Dendritic cell treated with granulocyte-macrophage colony-stimulating factor and Interleukin-4, amounts not matched to agents 40 ng/mL and 50 ng/mL, for 4 days (primary cell): ENCODE measurements at regions not wholly inside any gene's neighbourhood (a gene's known extent, or its start where the extent isn't known, plus 50 kb on each side); places are given as distances from the start of the nearest gene placed in this dataset.
"Not testable (repeated sequence)": the region's sequence is repeated elsewhere in the genome, so short reads cannot be mapped to it uniquely, and the experiment has no call there.

Experiments
- H3K27ac Mint-ChIP-seq: one replicate; pipeline ENCODE4 v1.8.0; 2022; ENCODE audit warnings: mild to moderate bottlenecking, mixed read lengths
- H3K27me3 Mint-ChIP-seq: one replicate; pipeline ENCODE4 v1.8.0; 2022; ENCODE audit warnings: mild to moderate bottlenecking, mixed read lengths
- H3K36me3 Mint-ChIP-seq: one replicate; pipeline ENCODE4 v1.8.0; 2022; ENCODE audit warnings: low read depth, mixed read lengths
- H3K4me1 Mint-ChIP-seq: one replicate; pipeline ENCODE4 v1.8.0; 2022; ENCODE audit warnings: low read depth, mixed read lengths
- H3K4me3 Mint-ChIP-seq: one replicate; pipeline ENCODE4 v1.8.0; 2022; ENCODE audit warnings: mild to moderate bottlenecking, moderate library complexity, mixed read lengths
- H3K9me3 Mint-ChIP-seq: one replicate; pipeline ENCODE4 v1.8.0; 2022; ENCODE audit warnings: mixed read lengths
- intact Hi-C: fragments of 100-400 bp; cut with micrococcal nuclease; formaldehyde crosslinking; loops from one replicate; pipeline ENCODE4 v1.15.0; 2022

GRCh38 chr11:12585861-12586260, 88.4 kb upstream of the TEAD1 start:
- Mint-ChIP-seq H3K4me1 (no peaks in the 10 kb centered on the region), H3K9me3 (no peaks in the 10 kb centered on the region)

GRCh38 chr11:12587333-12587991, 86.8 kb upstream of the TEAD1 start:
- intact Hi-C loops: no loop called here
- no peaks in the 10 kb centered on the region for H3K36me3 Mint-ChIP-seq
- no peak overlapping the region for H3K27ac Mint-ChIP-seq
- no peaks in the 10 kb centered on the region for H3K4me1 Mint-ChIP-seq
- no peaks in the 10 kb centered on the region for H3K9me3 Mint-ChIP-seq
- no peak overlapping the region for H3K4me3 Mint-ChIP-seq
- peaks cover 1% of the 10 kb centered on the region for H3K27me3 Mint-ChIP-seq

More at GRCh38 chr11:12585861-12586260, 88.4 kb upstream of the TEAD1 start:
- H3K27me3 Mint-ChIP-seq: peaks cover 1% of the 10 kb centered on the region
- intact Hi-C loops: no loop called here
- H3K36me3 Mint-ChIP-seq: no peaks in the 10 kb centered on the region
- no peak overlapping the region for H3K4me3 Mint-ChIP-seq
- H3K27ac Mint-ChIP-seq: no peak overlapping the region

- Mint-ChIP-seq H3K27me3 (peaks cover 1% of the 10 kb centered on the region), H3K27ac (no peak overlapping the region), H3K4me1 (no peaks in the 10 kb centered on the region), H3K9me3 (no peaks in the 10 kb centered on the region), H3K36me3 (no peaks in the 10 kb centered on the region), H3K4me3 (no peak overlapping the region)
- intact Hi-C loops: no loop called here
Observed at GRCh38 chr11:12591706-12592105, 82.5 kb upstream of the TEAD1 start.

- intact Hi-C loops: no loop called here
- no peaks in the 10 kb centered on the region for H3K4me1 Mint-ChIP-seq
- no peak overlapping the region for H3K27ac Mint-ChIP-seq
- no peaks in the 10 kb centered on the region for H3K36me3 Mint-ChIP-seq
- no peaks in the 10 kb centered on the region for H3K9me3 Mint-ChIP-seq
- H3K27me3 Mint-ChIP-seq: peaks cover 1% of the 10 kb centered on the region
- H3K4me3 Mint-ChIP-seq: no peak overlapping the region
Observed at GRCh38 chr11:12592283-12592682, 81.9 kb upstream of the TEAD1 start.

- intact Hi-C loops: loop anchor here (5.0 kb wide), 1 partner anchor 263 kb away; no protein-coding TSS in a partner anchor
- not testable (repeated sequence) for H3K4me1 Mint-ChIP-seq, H3K27ac Mint-ChIP-seq, H3K4me3 Mint-ChIP-seq, H3K27me3 Mint-ChIP-seq, H3K9me3 Mint-ChIP-seq, H3K36me3 Mint-ChIP-seq
Observed at GRCh38 chr11:12595089-12595847, 79.0 kb upstream of the TEAD1 start.

DNA sequence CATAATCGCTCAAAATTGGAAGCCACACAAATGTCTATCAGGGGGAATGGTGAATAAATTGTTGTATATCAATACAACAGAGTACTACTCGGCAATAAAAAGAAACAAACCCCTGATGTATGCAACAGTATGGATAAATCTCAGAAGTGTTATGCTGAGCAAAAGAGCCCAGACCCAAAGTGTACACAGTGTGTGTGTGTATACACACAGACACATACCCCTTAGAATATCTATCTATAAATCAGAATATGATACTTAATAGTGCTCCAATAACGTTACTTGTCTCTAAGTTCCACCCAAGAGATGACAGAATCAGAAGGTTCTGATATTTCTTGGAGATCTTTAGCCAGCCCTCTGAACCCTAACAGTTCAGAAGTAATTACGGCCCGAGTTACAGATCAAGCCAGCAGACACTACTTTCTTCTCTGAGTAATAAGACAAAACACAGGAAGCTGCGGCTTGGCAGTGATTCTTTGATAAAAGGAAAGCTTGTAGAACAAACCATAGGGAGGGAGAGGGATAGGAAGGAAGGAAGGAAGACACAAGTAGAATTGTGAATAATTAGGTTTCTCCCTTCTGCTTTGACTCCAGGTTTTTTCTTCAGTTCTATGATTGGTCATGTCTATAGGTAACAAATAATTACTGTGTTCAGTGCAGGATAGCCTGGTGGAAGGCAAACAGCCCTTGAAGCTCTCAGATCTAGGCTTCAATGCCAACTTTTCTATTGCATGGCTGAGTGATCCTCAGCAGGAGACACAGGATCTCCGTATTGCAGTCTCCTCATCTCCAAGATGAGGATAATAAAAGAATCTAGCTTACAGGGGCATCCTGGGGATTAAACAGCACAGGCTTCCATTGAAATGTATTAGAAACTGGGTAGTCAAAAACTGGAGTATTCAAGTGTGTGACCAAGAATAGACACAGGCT, 75.6 kb upstream of the TEAD1 start:
- H3K4me3 Mint-ChIP-seq: no peak overlapping the region
- H3K27me3 Mint-ChIP-seq: peaks cover 10% of the 10 kb centered on the region
- intact Hi-C loops: loop anchor here (1.0 to 5.0 kb wide), 2 partner anchors 266 to 296 kb away; no protein-coding TSS in a partner anchor
- no peaks in the 10 kb centered on the region for H3K9me3 Mint-ChIP-seq
- no peak overlapping the region for H3K27ac Mint-ChIP-seq
- H3K4me1 Mint-ChIP-seq: no peaks in the 10 kb centered on the region
- no peaks in the 10 kb centered on the region for H3K36me3 Mint-ChIP-seq

GRCh38 chr11:12599408-12600143, 74.6 kb upstream of the TEAD1 start:
- Mint-ChIP-seq H3K27me3 (peaks cover 11% of the 10 kb centered on the region), H3K36me3 (no peaks in the 10 kb centered on the region), H3K27ac (no peak overlapping the region), H3K4me1 (no peaks in the 10 kb centered on the region), H3K4me3 (no peak overlapping the region), H3K9me3 (no peaks in the 10 kb centered on the region)
- intact Hi-C loops: loop anchor here (1.0 to 5.0 kb wide), 2 partner anchors 267 to 295 kb away; no protein-coding TSS in a partner anchor

GRCh38 chr11:12600829-12601228, 73.4 kb upstream of the TEAD1 start:
- H3K4me1 Mint-ChIP-seq: no peaks in the 10 kb centered on the region
- peaks cover 12% of the 10 kb centered on the region for H3K27me3 Mint-ChIP-seq
- no peak overlapping the region for H3K27ac Mint-ChIP-seq
- no peaks in the 10 kb centered on the region for H3K9me3 Mint-ChIP-seq
- intact Hi-C loops: no loop called here
- no peaks in the 10 kb centered on the region for H3K36me3 Mint-ChIP-seq
- H3K4me3 Mint-ChIP-seq: no peak overlapping the region

- no peaks in the 10 kb centered on the region for H3K36me3 Mint-ChIP-seq
- no peak overlapping the region for H3K27ac Mint-ChIP-seq
- no peaks in the 10 kb centered on the region for H3K4me1 Mint-ChIP-seq
- H3K4me3 Mint-ChIP-seq: no peak overlapping the region
- intact Hi-C loops: no loop called here
- peaks cover 12% of the 10 kb centered on the region for H3K27me3 Mint-ChIP-seq
- no peaks in the 10 kb centered on the region for H3K9me3 Mint-ChIP-seq
Observed at GRCh38 chr11:12602421-12602820, 71.8 kb upstream of the TEAD1 start.

- Mint-ChIP-seq H3K4me1 (no peaks in the 10 kb centered on the region), H3K27ac (no peak overlapping the region), H3K4me3 (no peak overlapping the region), H3K36me3 (no peaks in the 10 kb centered on the region), H3K9me3 (no peaks in the 10 kb centered on the region), H3K27me3 (peaks cover 10% of the 10 kb centered on the region)
- intact Hi-C loops: no loop called here
Observed at GRCh38 chr11:12603143-12604088, 70.8 kb upstream of the TEAD1 start.

DNA sequence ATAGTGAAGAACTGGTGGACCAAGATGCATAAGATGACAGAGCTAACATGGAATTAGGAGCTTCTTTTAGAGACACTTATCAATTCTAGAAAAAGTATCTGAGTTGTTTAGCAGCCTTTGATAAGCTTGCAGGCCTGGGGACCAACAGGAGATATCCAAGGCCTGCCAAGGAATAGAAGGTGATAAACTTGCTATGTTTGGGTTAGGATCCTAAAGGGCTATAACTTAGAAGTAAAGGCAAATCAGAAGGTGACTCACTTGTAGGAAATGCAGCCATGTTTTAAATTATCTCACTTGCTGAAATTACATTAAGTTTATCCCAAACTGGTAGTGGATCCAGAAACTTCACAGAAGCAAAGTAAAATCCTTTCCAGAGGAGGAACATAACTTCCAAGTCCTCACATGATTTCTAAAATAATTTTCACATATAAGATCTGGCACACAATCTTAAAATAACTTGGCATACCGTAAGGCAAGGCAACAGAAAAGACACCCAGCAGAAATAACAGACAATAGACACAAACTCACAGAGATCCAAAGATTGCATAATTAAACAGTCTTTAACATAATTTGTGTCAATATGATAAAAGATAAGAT, 69.6 kb upstream of the TEAD1 start:
- Mint-ChIP-seq H3K4me1 (no peaks in the 10 kb centered on the region), H3K9me3 (no peaks in the 10 kb centered on the region), H3K27me3 (peaks cover 7% of the 10 kb centered on the region), H3K4me3 (no peak overlapping the region), H3K36me3 (no peaks in the 10 kb centered on the region), H3K27ac (no peak overlapping the region)
- intact Hi-C loops: no loop called here

- no peak overlapping the region for H3K4me3 Mint-ChIP-seq
- peaks cover 4% of the 10 kb centered on the region for H3K27me3 Mint-ChIP-seq
- H3K4me1 Mint-ChIP-seq: no peaks in the 10 kb centered on the region
- H3K27ac Mint-ChIP-seq: no peak overlapping the region
- intact Hi-C loops: no loop called here
- peaks cover 10% of the 10 kb centered on the region for H3K9me3 Mint-ChIP-seq
- no peaks in the 10 kb centered on the region for H3K36me3 Mint-ChIP-seq
Observed at GRCh38 chr11:12606597-12606996, 67.6 kb upstream of the TEAD1 start.
